ENCODE measurements at regions not wholly inside any gene's neighbourhood (a gene's known extent, or its start where the extent isn't known, plus 50 kb on each side); places are given as distances from the start of the nearest gene placed in this dataset.

DNA sequence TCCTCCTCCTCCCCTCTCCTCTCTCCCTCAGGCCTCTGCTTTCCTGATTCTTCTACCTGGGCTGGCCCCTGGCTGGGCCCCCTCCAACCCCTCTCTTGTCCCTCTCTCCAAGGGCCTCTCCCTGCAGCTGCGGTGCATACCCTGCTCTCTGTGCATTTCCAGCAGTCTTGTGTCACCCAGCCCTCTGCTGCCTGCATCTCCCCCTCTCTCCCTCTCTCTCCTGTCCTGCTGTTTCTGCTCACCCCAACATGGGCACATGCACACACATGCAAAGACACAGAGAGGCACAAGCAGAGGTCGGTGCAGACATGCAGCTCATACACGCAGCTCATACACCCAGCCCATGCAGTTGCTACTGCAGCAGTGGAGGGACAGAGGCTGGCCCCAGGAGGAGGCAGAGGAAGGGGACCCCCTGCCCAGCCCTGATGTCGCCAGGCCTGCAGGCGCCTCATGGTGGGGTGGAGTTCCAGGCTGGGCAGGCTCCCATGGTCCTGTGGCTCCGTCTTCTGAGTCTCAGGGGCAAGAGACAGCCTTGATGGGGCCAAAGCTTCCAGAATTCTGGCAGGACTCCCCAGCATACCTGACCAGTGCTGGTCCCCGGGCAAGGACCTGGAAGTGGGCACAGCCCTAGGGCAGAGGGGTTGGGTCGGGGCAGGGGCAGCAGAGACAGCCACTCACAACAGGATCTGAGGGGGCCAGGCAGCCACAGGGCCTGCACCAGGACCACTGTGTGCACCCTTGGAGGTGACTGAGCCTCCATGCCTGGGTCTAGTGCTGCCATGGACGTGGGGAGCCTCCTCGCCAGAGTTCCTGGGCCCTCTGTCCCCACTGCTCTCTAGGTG, 216.9 kb downstream of the C9orf50 start:
- no peak for DNase-seq (ENCODE audit: low read depth in 1 of 2, low spot score in 1 of 2)

DNA sequence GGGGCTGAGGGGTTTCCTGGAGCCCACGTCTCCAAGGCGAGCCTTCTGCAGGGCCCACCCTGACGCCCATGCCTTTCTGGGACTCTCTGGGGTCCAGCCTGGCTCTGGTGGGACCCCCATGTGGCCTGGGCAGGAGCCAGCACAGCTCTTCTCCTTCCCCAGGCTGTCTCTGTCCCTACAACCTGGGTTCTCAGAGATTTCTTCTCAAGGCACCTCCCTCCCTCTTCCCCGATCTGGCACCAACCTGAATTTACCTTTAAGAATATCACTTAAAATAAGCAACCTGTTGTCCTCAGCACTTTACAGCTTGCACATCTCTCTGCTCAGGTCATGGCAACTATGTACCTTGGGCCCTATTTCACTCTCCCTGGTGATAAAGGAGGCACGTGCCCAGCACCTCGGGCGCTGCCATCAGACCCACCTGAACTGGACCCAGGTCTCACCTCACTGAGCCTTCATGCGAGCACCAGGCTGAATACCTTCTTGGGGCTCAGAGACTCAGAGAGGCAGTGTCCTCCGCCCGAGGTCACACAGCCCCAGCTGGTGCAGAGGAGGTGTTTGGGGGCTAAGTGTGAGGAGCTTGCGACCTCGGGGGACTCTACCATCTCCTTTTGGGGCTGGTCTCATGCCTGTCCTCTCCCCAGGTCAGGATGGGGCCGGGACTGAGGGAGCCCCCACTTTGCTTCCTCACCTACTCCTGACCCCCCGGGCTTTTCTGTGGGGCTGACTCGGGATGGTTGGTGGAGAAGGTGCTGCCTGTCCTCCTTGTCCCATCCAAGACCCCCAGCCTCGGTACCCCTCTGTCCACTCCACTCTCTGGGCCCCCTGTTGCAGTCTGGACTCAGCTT, 217.7 kb downstream of the C9orf50 start:
- no peak for DNase-seq (ENCODE audit: low read depth in 1 of 2, low spot score in 1 of 2)

DNA sequence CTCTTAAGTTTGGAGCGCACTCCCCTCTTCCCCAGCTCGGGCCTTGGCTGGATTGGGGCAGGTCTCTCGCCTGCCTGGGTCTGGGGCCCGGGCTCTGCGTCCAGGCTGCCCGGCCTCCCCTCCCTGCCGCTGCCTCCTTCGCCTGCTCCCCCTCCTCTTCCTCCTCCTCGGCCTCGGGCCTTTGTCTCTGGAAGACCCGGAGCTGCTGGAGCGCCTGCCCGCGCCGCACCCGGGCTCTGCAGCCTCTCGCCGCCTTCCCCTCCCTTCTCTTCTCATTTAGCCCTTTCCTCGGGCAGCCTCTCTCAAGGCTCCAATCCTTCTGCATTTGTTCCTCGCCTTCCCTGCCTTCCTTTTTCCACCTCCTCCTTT, 218.5 kb downstream of the C9orf50 start:
- no peak for DNase-seq (ENCODE audit: low read depth in 1 of 2, low spot score in 1 of 2)

DNA sequence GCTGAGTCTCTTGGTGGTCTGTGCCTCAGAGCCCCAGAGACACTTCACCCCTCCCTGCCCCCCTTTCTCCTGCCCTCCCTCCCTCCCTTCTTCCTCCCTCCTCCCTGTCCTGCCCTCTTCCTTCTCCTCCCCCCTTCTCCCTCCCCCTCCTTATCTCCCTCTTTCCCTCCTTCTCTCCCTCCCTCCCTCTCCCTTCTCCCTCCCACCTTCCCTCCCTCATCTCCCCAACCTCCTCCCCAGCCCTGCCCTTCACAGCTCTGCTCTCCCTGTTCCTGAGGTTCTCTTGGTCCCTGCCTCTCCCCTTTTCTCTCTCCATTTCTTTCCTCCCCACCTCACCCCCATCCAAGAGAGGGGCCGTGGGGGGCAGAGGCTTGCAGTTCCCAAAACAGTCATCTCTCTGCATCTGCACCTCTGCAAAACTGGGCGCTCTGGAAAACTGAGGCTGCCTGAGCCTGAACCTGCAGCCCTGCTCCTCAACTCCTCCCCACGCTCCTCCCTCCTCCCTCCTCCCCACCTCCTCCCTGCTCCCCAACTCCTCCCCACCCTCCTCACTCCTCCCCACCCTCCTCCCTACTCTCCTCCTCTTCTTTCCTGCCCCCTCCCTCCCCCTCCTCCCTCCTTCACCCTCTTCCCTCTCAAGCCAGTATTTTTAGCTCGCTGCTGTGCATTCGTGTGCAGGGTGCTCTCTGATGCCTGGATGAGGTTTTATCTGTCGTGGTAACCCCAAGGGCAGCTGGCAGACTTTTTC, 219.1 kb downstream of the C9orf50 start:
- DNase-seq (ENCODE audit: low read depth in 1 of 2, low spot score in 1 of 2): no peak

DNA sequence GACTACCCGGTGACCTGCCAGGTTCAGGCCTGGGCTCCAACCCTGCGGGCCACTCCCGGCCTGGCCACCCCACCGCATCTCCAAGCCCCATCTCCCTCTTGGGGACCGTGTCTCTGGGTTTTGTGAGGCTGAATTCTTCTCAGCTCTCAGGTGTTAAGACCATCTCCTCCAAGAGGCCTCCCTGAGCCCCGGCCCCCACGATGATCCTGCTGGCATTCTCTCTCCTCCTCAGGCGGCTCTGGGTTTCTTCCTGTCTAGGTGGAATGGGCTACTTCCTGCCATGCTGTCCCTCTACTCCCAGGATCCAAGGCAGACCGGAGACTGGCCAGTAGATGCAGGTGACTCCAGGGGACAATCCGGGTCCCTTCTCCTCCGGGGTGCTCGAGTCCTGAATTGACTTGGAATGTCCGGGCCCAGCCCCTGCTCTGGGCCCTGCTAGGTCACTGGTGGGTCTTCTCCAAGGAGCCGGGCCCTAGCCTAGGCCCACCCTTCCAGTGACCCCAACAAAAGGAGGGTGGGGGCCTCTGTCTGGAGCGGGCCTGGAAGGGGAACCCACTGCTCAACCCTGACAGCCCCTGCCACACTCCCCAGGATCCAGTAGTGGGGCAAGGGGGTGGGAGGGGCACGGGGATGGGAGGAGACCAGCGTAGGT, 219.8 kb downstream of the C9orf50 start:
- no peak for DNase-seq (ENCODE audit: low read depth in 1 of 2, low spot score in 1 of 2)

DNA sequence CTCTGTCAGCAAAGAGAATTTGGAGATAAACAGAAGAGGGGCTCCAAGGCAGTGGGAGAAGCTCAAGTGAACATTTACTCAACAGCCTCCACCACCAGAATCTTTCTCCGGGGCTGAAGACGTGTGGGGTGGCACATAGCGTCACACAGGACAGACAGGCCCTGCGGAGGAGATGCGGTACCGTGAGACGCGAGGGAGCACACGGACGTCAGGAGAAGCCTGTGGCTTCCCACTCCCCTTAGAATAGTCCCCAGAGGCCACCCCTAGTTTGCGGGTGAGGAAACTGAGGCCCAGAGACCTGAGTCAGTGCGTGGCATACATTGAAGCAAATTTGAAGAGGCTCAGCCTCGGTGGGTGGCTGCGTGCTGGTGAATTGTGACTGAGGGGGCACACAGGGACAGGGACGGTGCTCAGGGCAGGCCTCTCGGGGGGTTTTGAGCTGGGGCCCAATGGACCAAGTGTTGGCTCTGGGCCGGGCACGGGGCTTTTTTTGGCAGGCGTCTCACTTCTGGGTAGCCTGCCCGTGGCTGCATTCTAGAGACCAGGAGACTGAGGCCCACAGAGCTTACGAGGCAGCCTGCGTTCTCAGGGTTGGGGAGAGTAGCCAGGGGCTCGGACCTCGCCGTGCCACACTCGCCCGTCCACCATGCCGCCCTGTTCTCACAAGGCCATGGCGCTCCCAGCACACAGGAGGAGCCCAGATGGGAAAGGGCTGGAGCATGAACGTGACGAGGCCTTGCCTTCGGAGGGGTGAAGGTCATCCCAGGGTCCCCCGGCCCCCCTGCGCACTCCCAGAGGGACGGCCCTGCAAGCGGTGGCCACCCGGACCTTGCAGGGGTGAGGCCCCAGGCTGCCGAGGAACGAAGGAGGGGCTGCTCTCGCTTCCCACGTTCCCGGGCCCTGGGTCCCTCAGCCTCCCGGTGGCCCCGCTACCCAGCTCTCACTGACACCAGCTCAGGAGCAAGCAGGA, 220.6 kb downstream of the C9orf50 start:
- no peak for DNase-seq (ENCODE audit: low read depth in 1 of 2, low spot score in 1 of 2)

DNA sequence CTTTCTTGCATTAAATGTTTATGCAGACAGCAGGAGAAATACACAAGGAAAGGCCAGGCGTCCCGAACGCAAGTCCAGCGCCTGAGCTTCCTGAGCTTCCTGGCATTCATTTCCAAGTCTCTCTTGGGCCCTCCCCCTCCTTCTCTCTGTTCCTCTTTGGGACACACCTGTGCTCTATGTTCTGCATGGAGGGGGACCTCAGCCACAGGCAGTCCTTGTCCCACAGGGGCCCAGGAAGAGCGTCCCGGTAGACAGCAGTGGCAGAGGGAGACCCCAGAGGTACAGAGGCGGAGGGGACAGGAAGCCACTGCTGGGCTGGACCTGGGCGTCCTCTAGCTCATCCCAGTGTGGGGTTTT, 221.3 kb downstream of the C9orf50 start:
- DNase-seq (ENCODE audit: low read depth in 1 of 2, low spot score in 1 of 2): no peak

DNA sequence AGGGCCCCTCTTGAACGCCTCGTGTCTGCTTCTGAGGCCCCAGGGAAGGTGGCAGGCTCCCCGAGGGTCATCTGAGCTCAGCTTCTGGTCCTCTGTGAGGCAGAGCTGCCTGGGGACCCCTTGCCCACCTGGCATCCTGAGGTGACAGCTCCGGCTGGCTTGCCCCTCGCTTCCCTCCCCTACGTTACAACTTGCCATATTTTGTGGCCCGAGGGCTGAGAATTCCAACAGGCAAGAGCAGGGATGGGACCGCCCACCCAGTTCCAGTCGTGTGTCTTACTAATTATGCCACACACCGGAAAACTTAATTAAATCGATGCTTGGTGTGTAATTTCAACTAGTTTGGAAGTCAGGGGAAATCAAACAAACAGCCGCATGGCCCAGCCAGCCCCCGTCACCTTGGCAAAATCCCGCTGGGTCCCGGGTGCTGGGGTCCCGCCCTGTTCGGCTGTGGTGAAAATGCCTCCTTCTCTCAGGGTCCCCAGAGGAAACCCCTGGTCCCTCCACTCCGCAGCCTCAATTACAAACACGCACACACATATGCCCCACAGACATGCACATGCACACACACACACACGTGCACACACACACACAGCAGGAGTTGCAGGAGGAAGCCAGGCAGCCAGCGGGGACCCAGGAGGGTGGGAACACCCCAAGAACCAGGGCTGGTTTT, 221.0 kb upstream of the IER5L start:
- no peak for DNase-seq (ENCODE audit: low read depth in 1 of 2, low spot score in 1 of 2)

DNA sequence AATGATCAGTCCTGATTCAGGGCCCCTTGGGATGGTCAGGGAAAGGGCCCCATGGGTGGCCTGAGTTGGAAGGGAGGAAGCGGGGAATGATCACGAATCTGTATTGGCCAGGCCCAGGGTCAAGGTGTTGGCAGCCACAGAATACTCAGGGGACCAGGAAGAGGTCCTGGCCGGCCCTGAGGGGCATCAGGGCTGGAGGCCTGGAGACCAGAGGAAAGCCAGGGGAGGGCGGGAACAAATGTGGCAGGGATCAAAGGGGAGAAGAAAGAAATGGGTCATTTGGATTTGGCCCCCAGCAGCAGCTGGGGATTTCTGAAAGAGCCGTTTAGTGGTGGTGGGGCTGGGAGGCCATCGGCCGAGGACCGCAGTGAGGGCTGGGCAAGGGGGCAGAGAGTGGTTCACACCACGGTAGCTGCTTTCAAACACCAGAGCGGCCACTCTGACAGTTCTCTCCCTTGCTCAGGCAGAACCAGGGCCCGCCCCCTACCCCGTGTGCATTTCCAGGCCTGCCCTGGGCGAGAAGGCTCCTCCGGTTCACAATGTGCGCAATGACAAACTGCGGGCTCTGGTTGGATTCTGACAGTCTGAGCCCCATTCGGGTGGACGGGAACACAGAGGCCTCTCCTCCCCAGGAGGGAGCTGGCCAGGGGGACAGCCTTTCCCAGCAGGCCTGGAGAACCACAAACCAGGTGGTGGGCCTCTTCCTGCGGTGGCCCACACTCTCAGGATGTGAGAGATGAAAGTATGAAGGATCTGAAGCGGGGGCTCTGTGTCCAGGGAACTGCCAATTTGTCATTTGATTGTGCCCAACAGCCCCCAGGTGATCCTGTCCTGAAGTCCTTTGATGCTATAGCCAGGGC, 220.3 kb upstream of the IER5L start:
- no peak for DNase-seq (ENCODE audit: low read depth in 1 of 2, low spot score in 1 of 2)

DNA sequence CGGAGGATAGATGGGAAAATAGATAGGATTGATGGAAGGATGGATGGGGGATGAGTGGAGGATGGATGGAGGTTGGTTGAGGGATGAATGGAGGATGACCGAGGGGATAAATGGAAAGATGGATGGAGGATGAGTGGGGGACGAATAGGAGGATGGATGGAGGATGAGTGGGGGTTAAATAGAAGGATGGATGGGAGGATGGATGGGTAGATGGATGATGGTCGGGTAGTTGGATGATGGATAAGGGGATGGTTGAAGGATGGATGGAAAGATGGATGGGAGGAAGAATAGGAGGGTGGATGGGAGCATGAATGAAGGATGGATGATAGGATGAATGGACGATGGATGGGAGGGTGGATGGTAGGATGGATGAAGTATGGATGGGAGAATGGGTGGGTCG, 219.3 kb upstream of the IER5L start:
- no peak for DNase-seq (ENCODE audit: low read depth in 1 of 2, low spot score in 1 of 2)

DNA sequence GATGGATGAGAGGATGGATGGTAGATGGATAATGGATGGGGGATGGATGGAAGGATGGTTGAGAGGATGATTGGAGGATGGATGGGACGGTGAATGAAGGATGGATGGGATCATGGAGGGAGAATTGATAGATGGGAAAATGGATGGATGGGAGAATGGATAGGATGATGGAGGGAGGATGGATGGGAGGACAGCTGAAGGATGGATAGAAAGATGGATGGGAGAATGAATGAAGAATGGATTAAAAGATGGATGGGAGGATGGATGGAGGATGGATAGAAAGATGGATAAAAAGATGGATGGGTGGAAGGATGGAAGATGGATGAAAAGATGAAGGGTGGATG, 218.3 kb upstream of the IER5L start:
- DNase-seq (ENCODE audit: low read depth in 1 of 2, low spot score in 1 of 2): no peak

DNA sequence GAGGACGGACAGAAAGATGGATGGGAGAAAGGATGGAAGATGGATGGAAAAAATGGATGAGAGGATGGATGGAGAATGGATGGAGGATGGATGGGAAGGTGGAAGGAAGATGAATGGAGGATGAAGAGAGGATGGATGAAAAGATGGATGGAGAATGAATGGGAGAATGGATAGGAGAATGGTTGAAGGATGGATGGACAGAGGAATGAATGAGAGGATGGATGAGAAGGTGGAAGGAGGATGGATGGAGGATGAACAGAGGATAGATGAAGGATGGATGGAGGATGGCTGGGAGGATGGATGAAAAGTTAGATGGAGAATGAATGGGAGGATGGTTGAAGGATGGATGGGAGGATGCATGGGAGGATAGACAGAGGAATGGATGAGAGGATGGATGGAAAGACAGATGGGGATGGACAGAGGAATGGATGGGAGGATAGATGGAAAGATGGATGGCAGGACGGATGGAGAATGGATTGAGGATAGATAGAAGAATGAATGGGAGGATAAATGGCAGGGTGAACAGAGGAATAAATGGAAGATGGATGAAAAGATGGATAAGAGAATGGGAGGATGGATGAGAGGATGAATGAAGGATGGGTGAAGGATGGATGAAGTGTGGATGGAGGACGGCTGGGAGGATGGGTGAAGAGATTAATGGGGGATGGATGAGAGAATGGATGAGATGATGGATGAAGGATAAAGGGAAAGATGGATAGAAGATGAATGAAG, 217.7 kb upstream of the IER5L start:
- no peak for DNase-seq (ENCODE audit: low read depth in 1 of 2, low spot score in 1 of 2)

DNA sequence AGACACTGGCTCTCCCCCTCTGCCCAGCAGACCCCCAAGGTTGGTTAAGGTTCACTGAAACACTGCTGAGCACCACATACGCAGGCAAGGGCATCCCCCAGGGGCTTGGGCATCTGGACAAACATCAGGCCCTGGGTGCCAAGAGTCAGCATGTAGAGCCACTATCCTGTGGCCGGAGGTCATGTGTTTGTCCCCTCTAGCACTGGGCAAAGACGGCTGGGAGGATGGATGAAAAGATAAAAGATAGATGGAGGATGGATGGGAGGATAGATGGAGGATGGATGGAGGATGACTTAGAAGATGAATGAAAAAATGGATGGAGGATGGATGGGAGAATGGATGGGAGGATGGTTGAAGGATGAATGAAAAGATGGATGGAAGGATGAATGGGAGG, 216.8 kb upstream of the IER5L start:
- DNase-seq (ENCODE audit: low read depth in 1 of 2, low spot score in 1 of 2): no peak

DNA sequence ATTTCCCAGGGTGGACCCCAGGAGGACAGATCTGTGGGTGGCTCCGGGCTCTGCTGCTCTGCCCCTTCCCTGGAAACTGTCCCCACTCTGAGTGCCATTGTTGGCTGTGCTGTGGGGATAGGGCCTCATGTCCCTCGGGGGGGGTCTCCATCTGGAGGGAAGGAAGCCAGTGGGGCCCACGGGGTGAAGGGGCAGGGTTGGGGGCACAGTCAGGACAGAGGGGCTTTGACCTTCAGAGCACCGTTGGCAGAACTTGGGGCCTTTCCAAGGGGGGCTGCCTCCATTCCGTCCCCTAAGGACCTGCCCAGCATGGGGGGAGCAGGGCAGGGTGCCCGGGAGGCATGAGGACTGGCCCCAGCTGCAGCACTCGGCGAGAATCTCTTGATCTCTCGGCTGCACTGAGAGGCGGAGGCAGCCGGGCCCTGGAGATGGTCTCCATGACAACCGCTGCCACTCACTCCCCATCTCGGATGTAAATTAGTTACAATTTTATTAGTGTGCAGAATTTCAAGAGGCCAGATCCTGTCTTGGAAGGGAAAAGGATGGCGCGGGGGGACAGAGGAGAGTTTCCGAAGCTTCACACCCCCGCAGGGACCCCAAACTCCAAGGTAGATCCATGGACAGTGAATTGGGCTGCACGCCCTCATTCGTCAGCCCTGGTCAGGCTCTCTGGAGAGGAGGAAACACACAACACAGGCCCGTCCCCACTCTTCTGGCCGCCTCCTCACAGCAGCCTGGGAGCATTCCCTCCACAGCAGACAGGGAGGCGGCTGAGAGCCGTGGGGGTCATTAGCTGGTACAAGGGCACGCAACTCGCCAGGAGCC, 216.2 kb upstream of the IER5L start:
- DNase-seq (ENCODE audit: low read depth in 1 of 2, low spot score in 1 of 2): no peak

DNA sequence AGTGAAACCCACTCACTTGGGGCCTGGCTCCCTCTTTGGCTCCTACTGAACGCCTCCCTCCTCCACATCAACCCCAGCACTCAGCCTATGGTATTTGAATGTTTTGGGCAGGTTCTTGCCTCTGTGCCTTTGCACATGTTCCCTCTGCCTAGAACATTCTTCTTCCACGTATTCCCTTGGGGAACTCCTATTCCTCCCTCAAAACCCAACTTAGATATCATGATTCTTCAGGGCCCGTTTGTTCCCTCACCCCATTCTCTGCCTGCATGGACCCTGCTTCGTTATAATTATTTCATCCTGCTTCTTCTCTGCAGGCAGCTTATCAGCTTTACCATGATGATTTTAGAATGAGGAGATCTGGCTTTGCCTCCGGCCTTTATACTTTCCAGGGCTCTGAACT, 215.0 kb upstream of the IER5L start:
- no peak for DNase-seq (ENCODE audit: low read depth in 1 of 2, low spot score in 1 of 2)

DNA sequence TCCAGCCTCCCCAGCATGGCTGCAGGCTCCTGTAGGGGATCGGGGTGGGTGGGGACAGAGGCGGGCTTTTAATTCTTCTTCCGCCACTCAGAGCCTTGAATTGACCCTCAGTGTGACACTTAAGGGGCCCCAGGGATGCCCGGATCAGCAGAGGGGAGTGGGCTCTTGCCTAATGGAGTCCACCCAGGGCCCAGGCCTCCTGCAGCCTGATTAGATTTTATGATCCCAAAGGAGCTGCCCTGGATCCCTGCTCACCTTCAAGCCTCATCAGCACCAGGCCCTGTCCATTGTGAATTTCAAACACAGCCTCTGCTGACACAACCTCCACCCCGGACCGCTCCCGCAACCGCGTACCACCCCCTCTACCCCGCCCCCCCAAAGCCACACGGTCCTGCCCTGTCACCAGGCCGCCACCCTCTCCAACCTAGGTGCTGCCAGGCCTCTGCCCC, 214.1 kb upstream of the IER5L start:
- no peak for DNase-seq (ENCODE audit: low read depth in 1 of 2, low spot score in 1 of 2)

DNA sequence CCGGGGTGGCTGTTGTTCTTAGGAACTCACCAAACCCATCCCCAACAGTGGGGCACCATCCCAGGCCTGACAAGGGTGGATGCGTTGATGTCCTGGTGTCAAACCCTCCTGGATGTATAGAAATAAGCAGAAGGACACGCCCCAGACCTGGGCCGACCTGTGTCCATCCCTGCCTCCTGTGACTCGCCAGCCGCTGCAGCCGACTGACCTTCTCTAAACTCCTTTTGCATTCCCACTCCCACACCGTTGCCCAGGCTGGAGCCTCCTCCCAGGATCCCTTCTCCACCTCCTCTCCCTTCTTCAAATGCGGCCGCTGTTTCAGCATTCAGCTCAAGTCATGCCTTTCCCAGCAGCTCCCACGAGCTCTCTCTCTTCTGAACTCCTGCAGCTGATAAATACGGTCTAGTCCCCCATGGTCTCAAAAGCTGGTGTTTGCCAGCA, 213.2 kb upstream of the IER5L start:
- no peak for DNase-seq (ENCODE audit: low read depth in 1 of 2, low spot score in 1 of 2)

Measured in stimulated activated CD4-positive, alpha-beta T cell treated with anti-CD3 and anti-CD28 coated beads, Interleukin-15, amount 100 ng/mL, for 1 hour (primary cell).